H9 (cell line): ENCODE measurements at regions not wholly inside any gene's neighbourhood (a gene's known extent, or its start where the extent isn't known, plus 50 kb on each side); places are given as distances from the start of the nearest gene placed in this dataset.

Experiments used
- DNase-seq: peaks from one replicate; pipeline ENCODE4 v3.0.0-alpha.2; 2017
- H2AFZ ChIP-seq: one replicate; pipeline ENCODE4 v1.6.1; 2013; ENCODE audit warnings: mild to moderate bottlenecking, low read length, control low read depth, moderate library complexity
- H2AK5ac ChIP-seq: 2 replicates; pipeline ENCODE4 v1.6.1; 2013; ENCODE audit warnings: low read length, control low read depth, mixed read lengths; ENCODE audit not compliant: insufficient read length
- H2BK120ac ChIP-seq: one replicate; pipeline ENCODE4 v1.6.1; 2013; ENCODE audit warnings: low read depth, mild to moderate bottlenecking, low read length, control low read depth, inconsistent platforms; ENCODE audit not compliant: poor library complexity, severe bottlenecking
- H2BK12ac ChIP-seq: 2 replicates; pipeline ENCODE4 v1.6.1; 2013; ENCODE audit warnings: low read length, control low read depth, mixed read lengths, low read depth; ENCODE audit not compliant: insufficient read length
- H2BK15ac ChIP-seq: 2 replicates; pipeline ENCODE4 v1.6.1; 2013; ENCODE audit warnings: low read depth, low read length, control low read depth
- H2BK20ac ChIP-seq: one replicate; pipeline ENCODE4 v1.6.1; 2013; ENCODE audit warnings: low read depth, mild to moderate bottlenecking, low read length, control low read depth, inconsistent platforms; ENCODE audit not compliant: poor library complexity, severe bottlenecking
- H2BK5ac ChIP-seq: 2 replicates; pipeline ENCODE4 v1.6.1; 2013; ENCODE audit warnings: low read length, control low read depth, mixed read lengths; ENCODE audit not compliant: insufficient read length
- H3K14ac ChIP-seq: 2 replicates; pipeline ENCODE4 v1.6.1; 2013; ENCODE audit warnings: low read length, control low read depth; ENCODE audit not compliant: insufficient read depth
- H3K18ac ChIP-seq: 2 replicates; pipeline ENCODE4 v1.6.1; 2013; ENCODE audit warnings: low read depth, mild to moderate bottlenecking, mixed read lengths, low read length, control low read depth; ENCODE audit not compliant: insufficient read length
- H3K23ac ChIP-seq: 2 replicates; pipeline ENCODE4 v1.6.1; 2013; ENCODE audit warnings: low read length, control low read depth, mixed read lengths, low read depth; ENCODE audit not compliant: insufficient read length
- H3K23me2 ChIP-seq: 2 replicates; pipeline ENCODE4 v1.6.1; 2013; ENCODE audit warnings: low read depth, mild to moderate bottlenecking, mixed read lengths, low read length, control low read depth; ENCODE audit not compliant: insufficient read length, poor library complexity, severe bottlenecking
- H3K27ac ChIP-seq: 2 replicates; pipeline ENCODE4 v1.5.1; 2013; ENCODE audit warnings: low read length, control low read depth, mixed read lengths, low read depth; ENCODE audit not compliant: insufficient read length
- H3K27me3 ChIP-seq: 2 replicates; pipeline ENCODE4 v1.6.1; 2013; ENCODE audit warnings: low read length, control low read depth, inconsistent platforms; ENCODE audit not compliant: insufficient read depth
- H3K4ac ChIP-seq: 2 replicates; pipeline ENCODE4 v1.6.1; 2013; ENCODE audit warnings: low read depth, mild to moderate bottlenecking, control low read depth, inconsistent platforms, low read length, moderate library complexity
- H3K4me1 ChIP-seq: 2 replicates; pipeline ENCODE4 v1.6.1; 2013; ENCODE audit warnings: low read length, control low read depth, inconsistent platforms; ENCODE audit not compliant: insufficient read depth
- H3K4me2 ChIP-seq: 2 replicates; pipeline ENCODE4 v1.6.1; 2013; ENCODE audit warnings: low read length, control low read depth, mixed read lengths; ENCODE audit not compliant: insufficient read length, insufficient read depth
- H3K56ac ChIP-seq: 2 replicates; pipeline ENCODE4 v1.6.1; 2013; ENCODE audit warnings: low read depth, mild to moderate bottlenecking, mixed read lengths, low read length, control low read depth; ENCODE audit not compliant: insufficient read length
- H3K79me1 ChIP-seq: 2 replicates; pipeline ENCODE4 v1.6.1; 2013; ENCODE audit warnings: low read depth, mild to moderate bottlenecking, moderate library complexity, low read length, control low read depth, inconsistent platforms; ENCODE audit not compliant: insufficient read depth, poor library complexity, severe bottlenecking
- H3K79me2 ChIP-seq: 2 replicates; pipeline ENCODE4 v1.6.1; 2013; ENCODE audit warnings: low read length, control low read depth, inconsistent platforms; ENCODE audit not compliant: insufficient read depth
- H3K9ac ChIP-seq: 2 replicates; pipeline ENCODE4 v1.6.1; 2013; ENCODE audit warnings: low read length, control low read depth, mixed read lengths; ENCODE audit not compliant: insufficient read length; ENCODE audit errors: extremely low read depth
- H3K9me3 ChIP-seq: one replicate; pipeline ENCODE4 v1.6.1; 2013; ENCODE audit warnings: low read depth, low read length, inconsistent platforms; ENCODE audit not compliant: control insufficient read depth
- H3T11ph ChIP-seq: one replicate; pipeline ENCODE4 v1.6.1; 2013; ENCODE audit warnings: mild to moderate bottlenecking, low read length, control low read depth, inconsistent platforms
- H4K20me1 ChIP-seq: one replicate; pipeline ENCODE4 v1.6.1; 2013; ENCODE audit not compliant: control insufficient read depth, insufficient read length, insufficient read depth
- H4K5ac ChIP-seq: 2 replicates; pipeline ENCODE4 v1.6.1; 2013; ENCODE audit warnings: low read depth, mild to moderate bottlenecking, mixed read lengths, low read length, control low read depth; ENCODE audit not compliant: insufficient read length
- H4K8ac ChIP-seq: replicated peaks from 2 replicates; pipeline ENCODE4 v1.6.1; 2013; ENCODE audit warnings: low read length, control low read depth, mixed read lengths, low read depth; ENCODE audit not compliant: insufficient read length
- H4K91ac ChIP-seq: 2 replicates; pipeline ENCODE4 v1.6.1; 2013; ENCODE audit warnings: low read depth, mild to moderate bottlenecking, moderate library complexity, mixed read lengths, low read length, control low read depth; ENCODE audit not compliant: insufficient read length
- H3K27ac Mint-ChIP-seq, 3 experiments: 2 replicates in 2 of 3; 3 replicates in 1 of 3; pipeline ENCODE4 v1.8.0; 2020 to 2021; ENCODE audit warnings: mixed read lengths in 3 of 3, mild to moderate bottlenecking in 1 of 3, moderate library complexity in 1 of 3
- H3K27me3 Mint-ChIP-seq: 2 replicates; pipeline ENCODE4 v1.8.0; 2021; ENCODE audit warnings: low read depth, mild to moderate bottlenecking, moderate library complexity, mixed read lengths
- H3K36me3 Mint-ChIP-seq, 3 experiments: 2 replicates in 2 of 3; 3 replicates in 1 of 3; pipeline ENCODE4 v1.8.0; 2020 to 2021; ENCODE audit warnings: low read depth in 3 of 3, mixed read lengths in 3 of 3; ENCODE audit not compliant: insufficient read depth in 1 of 3
- H3K4me1 Mint-ChIP-seq, 2 experiments: 2 replicates each; pipeline ENCODE4 v1.8.0; 2020; ENCODE audit warnings: mixed read lengths in 2 of 2
- H3K4me3 Mint-ChIP-seq, 2 experiments: 2 replicates in 1 of 2; 3 replicates in 1 of 2; pipeline ENCODE4 v1.8.0; 2020 to 2021; ENCODE audit warnings: mild to moderate bottlenecking in 2 of 2, mixed read lengths in 2 of 2, moderate library complexity in 1 of 2
- H3K9me3 Mint-ChIP-seq, 2 experiments: 2 replicates in 1 of 2; 3 replicates in 1 of 2; pipeline ENCODE4 v1.8.0; 2020; ENCODE audit warnings: mild to moderate bottlenecking in 2 of 2, mixed read lengths in 2 of 2, moderate library complexity in 1 of 2
- CTCF ChIP-seq: fragments of 200-600 bp; sonication (generic); conservative IDR thresholded peaks from 3 replicates; pipeline ENCODE4 v1.8.0; 2021; ENCODE audit warnings: antibody characterized with exemption, mild to moderate bottlenecking
- WGBS: extraction: QIAGEN DNeasy Blood & Tissue Kit; methylation state at CpG from one replicate; pipeline ENCODE4 v1.1.7; 2013; ENCODE audit warnings: missing lambda C conversion rate, low lambda C conversion rate, mixed read lengths; ENCODE audit not compliant: insufficient read length; ENCODE audit errors: extremely low coverage; 5-methylcytosine and 5-hydroxymethylcytosine counted together

GRCh38 chrX:10074241-10074941 lies 82.4 kb upstream of the CLCN4 start:
- no peak overlapping the region for H3K14ac ChIP-seq

More at GRCh38 chrX:10074241-10074941, 82.4 kb upstream of the CLCN4 start:
- no peak overlapping the region for H2AK5ac ChIP-seq
- no peak overlapping the region for H3K27ac ChIP-seq
- H3T11ph ChIP-seq, result no peak overlapping the region
- peaks cover 4% of the 10 kb centered on the region; the same call in 1 of the 2 replicates for H3K4me1 ChIP-seq
- TF ChIP-seq CTCF, result no peak
- no peak overlapping the region for H3K4me2 ChIP-seq
- no peaks in the 10 kb centered on the region for H3K79me2 ChIP-seq
- Mint-ChIP-seq H3K27me3 (no peaks in the 10 kb centered on the region), H3K9me3 (peaks cover 27 to 43% of the 10 kb centered on the region in 2 experiments; a peak in 4 of 5 replicates), H3K36me3 (peaks cover 6 to 31% (median 12%) of the 10 kb centered on the region in 3 experiments), H3K4me3 (no peak overlapping the region), H3K4me1 (peaks cover 15 to 16% of the 10 kb centered on the region in 2 experiments), H3K27ac (no peak overlapping the region)
- H3K79me1 ChIP-seq, result no peaks in the 10 kb centered on the region
- no peak overlapping the region for H3K23ac ChIP-seq
- no peak overlapping the region for H2BK20ac ChIP-seq
- no peak overlapping the region for H2BK12ac ChIP-seq
- DNase-seq, result no peak
- no peak overlapping the region for H2AFZ ChIP-seq
- no peak overlapping the region for H3K4ac ChIP-seq
- no peak overlapping the region for H4K8ac ChIP-seq
- no peaks in the 10 kb centered on the region for H3K27me3 ChIP-seq
- H2BK120ac ChIP-seq, result no peak overlapping the region
- H3K56ac ChIP-seq, result no peak overlapping the region
- no peaks in the 10 kb centered on the region for H3K23me2 ChIP-seq
- H4K91ac ChIP-seq, result no peak overlapping the region
- H3K9ac ChIP-seq, result no peak overlapping the region
- H2BK15ac ChIP-seq, result no peak overlapping the region
- H2BK5ac ChIP-seq, result no peak overlapping the region
- no peaks in the 10 kb centered on the region for H3K9me3 ChIP-seq
- H4K20me1 ChIP-seq, result no peaks in the 10 kb centered on the region
- no CpG with 5 or more reads among the region's 9 CpGs for WGBS
- no peak overlapping the region for H4K5ac ChIP-seq
- no peak overlapping the region for H3K18ac ChIP-seq
